Nephron progenitor cell (in vitro differentiated cells): ENCODE measurements at regions not wholly inside any gene's neighbourhood (a gene's known extent, or its start where the extent isn't known, plus 50 kb on each side); places are given as distances from the start of the nearest gene placed in this dataset.
A peak's percentile ranks its signal among the peaks of the same experiment; 100 is the strongest.

Experiments
- DNase-seq: peaks from one replicate; pipeline ENCODE4 v3.0.0; 2021
- H3K27ac Mint-ChIP-seq: 2 replicates; pipeline ENCODE4 v1.8.0; 2021; ENCODE audit warnings: mild to moderate bottlenecking, moderate library complexity, mixed read lengths
- H3K27me3 Mint-ChIP-seq: 2 replicates; pipeline ENCODE4 v1.8.0; 2021; ENCODE audit warnings: mild to moderate bottlenecking, low read depth, mixed read lengths; ENCODE audit not compliant: poor library complexity
- H3K36me3 Mint-ChIP-seq: 2 replicates; pipeline ENCODE4 v1.8.0; 2021; ENCODE audit warnings: low read depth, mixed read lengths
- H3K4me1 Mint-ChIP-seq: 2 replicates; pipeline ENCODE4 v1.8.0; 2021; ENCODE audit warnings: mixed read lengths
- H3K4me3 Mint-ChIP-seq: 2 replicates; pipeline ENCODE4 v1.8.0; 2021; ENCODE audit warnings: mild to moderate bottlenecking, moderate library complexity, mixed read lengths
- H3K9me3 Mint-ChIP-seq: 2 replicates; pipeline ENCODE4 v1.8.0; 2021; ENCODE audit warnings: mild to moderate bottlenecking, moderate library complexity, mixed read lengths
- CTCF ChIP-seq: fragments of 200-600 bp; sonication (generic); IDR thresholded peaks from 2 replicates; pipeline ENCODE4 v1.5.0; 2021; ENCODE audit warnings: antibody characterized with exemption

- Mint-ChIP-seq H3K36me3 (peaks cover 6% of the 10 kb centered on the region), H3K4me1 (no peaks in the 10 kb centered on the region), H3K4me3 (no peak overlapping the region), H3K27me3 (peaks cover 34% of the 10 kb centered on the region), H3K9me3 (peaks cover 35% of the 10 kb centered on the region), H3K27ac (peak overlapping the region; percentile 7)
- no peak for DNase-seq
- TF ChIP-seq CTCF = no peak
Observed at GRCh38 chr3:127358641-127359040, 70.8 kb upstream of the PRR20G start.

- Mint-ChIP-seq H3K4me3 (no peak overlapping the region), H3K27me3 (peaks cover 29% of the 10 kb centered on the region), H3K36me3 (peaks cover 6% of the 10 kb centered on the region), H3K9me3 (peaks cover 35% of the 10 kb centered on the region), H3K4me1 (no peaks in the 10 kb centered on the region), H3K27ac (no peak overlapping the region)
- no peak for DNase-seq
- no peak for TF ChIP-seq CTCF
Observed at GRCh38 chr3:127356381-127356780, 68.5 kb upstream of the PRR20G start.

- H3K9me3 Mint-ChIP-seq = peaks cover 35% of the 10 kb centered on the region
- peaks cover 6% of the 10 kb centered on the region for H3K36me3 Mint-ChIP-seq
- no peak overlapping the region for H3K4me3 Mint-ChIP-seq
- no peaks in the 10 kb centered on the region for H3K4me1 Mint-ChIP-seq
- no peak overlapping the region for H3K27ac Mint-ChIP-seq
- no peak for DNase-seq
- no peak for TF ChIP-seq CTCF
- peaks cover 25% of the 10 kb centered on the region for H3K27me3 Mint-ChIP-seq
Observed at GRCh38 chr3:127354761-127355160, 66.9 kb upstream of the PRR20G start.

- Mint-ChIP-seq H3K27ac (no peak overlapping the region), H3K27me3 (peaks cover 25% of the 10 kb centered on the region), H3K9me3 (peaks cover 32% of the 10 kb centered on the region), H3K4me1 (peaks cover 6% of the 10 kb centered on the region), H3K4me3 (no peak overlapping the region), H3K36me3 (peaks cover 6% of the 10 kb centered on the region)
- no peak for TF ChIP-seq CTCF
- DNase-seq = no peak
Observed at GRCh38 chr3:127352612-127353011, 64.8 kb upstream of the PRR20G start.

GRCh38 chr3:127351775-127352350, 64.0 kb upstream of the PRR20G start:
- no peak for DNase-seq
- no peak for TF ChIP-seq CTCF
- peaks cover 26% of the 10 kb centered on the region for H3K27me3 Mint-ChIP-seq
- H3K4me1 Mint-ChIP-seq = peaks cover 6% of the 10 kb centered on the region
- H3K36me3 Mint-ChIP-seq = no peaks in the 10 kb centered on the region
- no peak overlapping the region for H3K4me3 Mint-ChIP-seq
- peak overlapping the region; percentile 73 for H3K27ac Mint-ChIP-seq
- H3K9me3 Mint-ChIP-seq = peaks cover 24% of the 10 kb centered on the region

- H3K4me3 Mint-ChIP-seq = no peak overlapping the region
- H3K27ac Mint-ChIP-seq = no peak overlapping the region
Observed at GRCh38 chr3:127351321-127351720, 63.5 kb upstream of the PRR20G start.

More at GRCh38 chr3:127351321-127351720, 63.5 kb upstream of the PRR20G start:
- no peaks in the 10 kb centered on the region for H3K36me3 Mint-ChIP-seq
- TF ChIP-seq CTCF = no peak
- DNase-seq = no peak
- H3K9me3 Mint-ChIP-seq = peaks cover 19% of the 10 kb centered on the region
- H3K4me1 Mint-ChIP-seq = peaks cover 6% of the 10 kb centered on the region
- peaks cover 30% of the 10 kb centered on the region for H3K27me3 Mint-ChIP-seq
